ENCODE measurements at regions not wholly inside any gene's neighbourhood (a gene's known extent, or its start where the extent isn't known, plus 50 kb on each side); places are given as distances from the start of the nearest gene placed in this dataset.
"Not testable (repeated sequence)": the region's sequence is repeated elsewhere in the genome, so short reads cannot be mapped to it uniquely, and the experiment has no call there.

- Histone ChIP-seq H3K27ac (ENCODE audit: low read depth, low read length) (no peak overlapping the region), H3K27me3 (ENCODE audit: control insufficient read depth, insufficient read depth, low read length) (peaks cover 7% of the 10 kb centered on the region), H3K9me3 (ENCODE audit: control insufficient read depth, insufficient read depth, low read length) (no peaks in the 10 kb centered on the region; the same call in 1 of the 2 replicates), H3K4me3 (ENCODE audit: low read depth, low read length) (no peak overlapping the region)
- TF ChIP-seq CTCF (IDR thresholded peaks at IDR 0.05; ENCODE audit: low read depth, low read length) = no peak
- ChIA-PET CTCF (no interaction called here), POLR2A (no interaction called here)
- no peak for DNase-seq (ENCODE audit: low read depth, low spot score)
Measured at GRCh38 chr18:62458868-62459716, 63.7 kb upstream of the ZCCHC2 start.

GRCh38 chr18:62460851-62461300 is 61.9 kb upstream of the ZCCHC2 start:
- TF ChIP-seq CTCF (IDR thresholded peaks at IDR 0.05; ENCODE audit: low read depth, low read length) = no peak
- ChIA-PET CTCF (interaction anchor here (0.7 kb wide), 1 partner anchor 35 kb away, joined by 11 read pairs; no protein-coding TSS in a partner anchor), POLR2A (no interaction called here)
- no peak for DNase-seq (ENCODE audit: low read depth, low spot score)
- no peak overlapping the region for H3K27ac ChIP-seq (ENCODE audit: low read depth, low read length)
- H3K4me3 ChIP-seq (ENCODE audit: low read depth, low read length) = no peak overlapping the region
- H3K9me3 ChIP-seq (ENCODE audit: control insufficient read depth, insufficient read depth, low read length) = no peaks in the 10 kb centered on the region; the same call in 1 of the 2 replicates
- peaks cover 2% of the 10 kb centered on the region for H3K27me3 ChIP-seq (ENCODE audit: control insufficient read depth, insufficient read depth, low read length)

GRCh38 chr18:62461591-62461990 is 61.2 kb upstream of the ZCCHC2 start:
- ChIA-PET CTCF (interaction anchor here (0.6 to 1.8 kb wide), 3 partner anchors 36 to 118 kb away, joined by 3 to 11 read pairs (median 5); no protein-coding TSS in a partner anchor), POLR2A (no interaction called here)
- Histone ChIP-seq H3K27ac (ENCODE audit: low read depth, low read length) (no peak overlapping the region), H3K27me3 (ENCODE audit: control insufficient read depth, insufficient read depth, low read length) (peaks cover 2% of the 10 kb centered on the region), H3K4me3 (ENCODE audit: low read depth, low read length) (no peak overlapping the region), H3K9me3 (ENCODE audit: control insufficient read depth, insufficient read depth, low read length) (no peaks in the 10 kb centered on the region; the same call in 1 of the 2 replicates)
- DNase-seq (ENCODE audit: low read depth, low spot score) = no peak
- no peak for TF ChIP-seq CTCF (IDR thresholded peaks at IDR 0.05; ENCODE audit: low read depth, low read length)

GRCh38 chr18:62464266-62464665 is 58.6 kb upstream of the ZCCHC2 start:
- no peaks in the 10 kb centered on the region; the same call in 1 of the 2 replicates for H3K9me3 ChIP-seq (ENCODE audit: control insufficient read depth, insufficient read depth, low read length)
- H3K4me3 ChIP-seq (ENCODE audit: low read depth, low read length) = no peak overlapping the region
- CTCF ChIA-PET = no interaction called here
- H3K27me3 ChIP-seq (ENCODE audit: control insufficient read depth, insufficient read depth, low read length) = no peaks in the 10 kb centered on the region
- POLR2A ChIA-PET = no interaction called here
- no peak overlapping the region for H3K27ac ChIP-seq (ENCODE audit: low read depth, low read length)
- TF ChIP-seq CTCF (IDR thresholded peaks at IDR 0.05; ENCODE audit: low read depth, low read length) = no peak
- no peak for DNase-seq (ENCODE audit: low read depth, low spot score)

GRCh38 chr18:62469131-62469530 is 53.7 kb upstream of the ZCCHC2 start:
- DNase-seq (ENCODE audit: low read depth, low spot score); CTCF ChIA-PET; POLR2A ChIA-PET: not testable (repeated sequence)

More at GRCh38 chr18:62469131-62469530, 53.7 kb upstream of the ZCCHC2 start:
- H3K27ac ChIP-seq (ENCODE audit: low read depth, low read length); H3K4me3 ChIP-seq (ENCODE audit: low read depth, low read length); H3K27me3 ChIP-seq (ENCODE audit: control insufficient read depth, insufficient read depth, low read length); H3K9me3 ChIP-seq (ENCODE audit: control insufficient read depth, insufficient read depth, low read length): not testable (repeated sequence)
